Prostate gland (tissue), 2 donors: ENCODE measurements at regions not wholly inside any gene's neighbourhood (a gene's known extent, or its start where the extent isn't known, plus 50 kb on each side); places are given as distances from the start of the nearest gene placed in this dataset.
"Not testable (repeated sequence)": the region's sequence is repeated elsewhere in the genome, so short reads cannot be mapped to it uniquely, and the experiment has no call there.

Source experiments
- CTCF ChIP-seq, 4 experiments: fragments of 200-600 bp in 2 of 4; fragments of 450-650 bp in 2 of 4; sonication (generic) in 2 of 4; IDR thresholded peaks; 1 replicate in 3 of 4; 2 replicates in 1 of 4; pipeline ENCODE4 v1.5.1; 2016 to 2019; ENCODE audit warnings: antibody characterized with exemption in 4 of 4, mild to moderate bottlenecking in 2 of 4, moderate library complexity in 2 of 4
- POLR2A ChIP-seq: fragments of 450-650 bp; IDR thresholded peaks from one replicate; pipeline ENCODE4 v1.6.1; 2016; ENCODE audit warnings: antibody characterized with exemption, mild to moderate bottlenecking

GRCh38 chr1:143867590-143868220 lies 104.1 kb downstream of the FAM72C start:
- not testable (repeated sequence) for TF ChIP-seq CTCF (IDR thresholded peaks at IDR 0.05); POLR2A
